Spleen (tissue), 7 donors: ENCODE measurements at regions not wholly inside any gene's neighbourhood (a gene's known extent, or its start where the extent isn't known, plus 50 kb on each side); places are given as distances from the start of the nearest gene placed in this dataset.

ENCODE experiments used
- POLR2A ChIP-seq, 3 donors: fragments of 450-650 bp; IDR thresholded peaks; one replicate each; pipeline ENCODE4 v1.5.1; 2017; ENCODE audit warnings: antibody characterized with exemption in 3 of 3, mild to moderate bottlenecking in 1 of 3
- POLR2AphosphoS5 ChIP-seq, 3 donors: sonication (generic); formaldehyde crosslinking; IDR thresholded peaks; one replicate each; pipeline ENCODE4 v1.5.1; 2017; ENCODE audit warnings: antibody characterized with exemption in 3 of 3
- TF ChIP-seq, protein P1 (sequence below), 11 experiments: fragments of 200-600 bp in 7 of 11; fragments of 450-650 bp in 4 of 11; sonication (generic) in 4 of 11; IDR thresholded peaks in 8 of 11; conservative IDR thresholded peaks in 3 of 11; 1 replicate in 7 of 11; 2 replicates in 4 of 11; pipeline versions ENCODE4 v1.4.0 to v1.8.0; 2016 to 2021; ENCODE audit warnings: antibody characterized with exemption in 11 of 11, inconsistent platforms in 4 of 11, mild to moderate bottlenecking in 1 of 11
- donor health status: DM: no; HTN: no; CAD: no; lungs with moderate emphysema.
- donor health status: DM: no; HTN: no; CAD: no.
- donor health status: DM: no; HTN: no; CAD: no.

DNA sequence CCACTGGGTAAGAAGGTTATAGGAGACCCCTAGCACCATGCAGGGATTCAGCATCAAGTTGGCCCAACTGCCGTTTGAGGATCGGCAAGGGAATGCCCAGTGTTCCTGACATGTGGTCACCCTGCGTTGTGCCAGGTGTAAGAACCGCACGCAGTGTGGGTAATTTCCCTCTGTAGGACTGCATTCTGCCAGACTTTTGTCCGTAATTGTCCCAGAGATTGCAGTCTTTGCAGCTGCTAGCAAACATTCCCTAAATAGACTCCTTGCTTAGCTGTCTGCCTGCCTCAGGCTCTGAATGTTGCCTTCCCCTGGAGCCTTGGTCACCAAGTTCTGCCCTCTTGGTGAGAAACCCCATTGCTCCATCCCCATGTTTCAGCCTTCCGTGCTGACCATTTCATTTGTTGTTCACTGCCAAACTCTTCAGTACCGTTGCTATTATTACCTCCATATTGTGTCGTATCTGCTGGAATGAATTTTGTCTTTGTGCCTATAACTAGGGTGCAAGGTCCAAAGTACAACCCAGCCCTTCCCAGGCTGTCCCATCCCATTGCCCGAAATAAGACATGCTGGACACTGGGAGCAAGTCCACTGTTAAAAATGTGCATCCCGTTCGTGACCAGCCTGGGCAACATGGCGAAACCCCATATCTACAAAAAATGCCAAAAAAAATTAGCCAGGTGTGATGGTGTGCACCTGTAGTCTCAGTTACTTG is 53.8 kb upstream of the USP9X start:
- TF ChIP-seq POLR2A (IDR thresholded peaks at IDR 0.05) = no peak
- TF ChIP-seq, protein P1, sequence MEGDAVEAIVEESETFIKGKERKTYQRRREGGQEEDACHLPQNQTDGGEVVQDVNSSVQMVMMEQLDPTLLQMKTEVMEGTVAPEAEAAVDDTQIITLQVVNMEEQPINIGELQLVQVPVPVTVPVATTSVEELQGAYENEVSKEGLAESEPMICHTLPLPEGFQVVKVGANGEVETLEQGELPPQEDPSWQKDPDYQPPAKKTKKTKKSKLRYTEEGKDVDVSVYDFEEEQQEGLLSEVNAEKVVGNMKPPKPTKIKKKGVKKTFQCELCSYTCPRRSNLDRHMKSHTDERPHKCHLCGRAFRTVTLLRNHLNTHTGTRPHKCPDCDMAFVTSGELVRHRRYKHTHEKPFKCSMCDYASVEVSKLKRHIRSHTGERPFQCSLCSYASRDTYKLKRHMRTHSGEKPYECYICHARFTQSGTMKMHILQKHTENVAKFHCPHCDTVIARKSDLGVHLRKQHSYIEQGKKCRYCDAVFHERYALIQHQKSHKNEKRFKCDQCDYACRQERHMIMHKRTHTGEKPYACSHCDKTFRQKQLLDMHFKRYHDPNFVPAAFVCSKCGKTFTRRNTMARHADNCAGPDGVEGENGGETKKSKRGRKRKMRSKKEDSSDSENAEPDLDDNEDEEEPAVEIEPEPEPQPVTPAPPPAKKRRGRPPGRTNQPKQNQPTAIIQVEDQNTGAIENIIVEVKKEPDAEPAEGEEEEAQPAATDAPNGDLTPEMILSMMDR (IDR thresholded peaks at IDR 0.05 in 8 of 11, conservative IDR thresholded peaks at IDR 0.05 in 3 of 11) = no peak
- no peak for TF ChIP-seq POLR2AphosphoS5 (IDR thresholded peaks at IDR 0.05)
